Karpas-422 (cell line): ENCODE measurements at regions not wholly inside any gene's neighbourhood (a gene's known extent, or its start where the extent isn't known, plus 50 kb on each side); places are given as distances from the start of the nearest gene placed in this dataset.

ENCODE experiments used
- DNase-seq: peaks from one replicate; pipeline ENCODE4 v3.0.0-alpha.2; 2015
- H2AFZ ChIP-seq: fragments of 200-600 bp; sonication (generic); 2 replicates; pipeline ENCODE4 v1.6.1; 2014; ENCODE audit warnings: antibody characterized with exemption, low read length, mixed read lengths
- H3K27ac ChIP-seq: fragments of 200-600 bp; sonication (generic); 2 replicates; pipeline ENCODE4 v1.5.1; 2014; ENCODE audit warnings: mild to moderate bottlenecking, low read length, moderate library complexity
- H3K27me3 ChIP-seq: fragments of 200-600 bp; sonication (generic); 2 replicates; pipeline ENCODE4 v1.6.1; 2014; ENCODE audit warnings: low read length, mixed read lengths
- H3K36me3 ChIP-seq: fragments of 200-600 bp; sonication (generic); 2 replicates; pipeline ENCODE4 v1.6.1; 2014; ENCODE audit warnings: low read length, mixed read lengths; ENCODE audit not compliant: insufficient read depth
- H3K4me1 ChIP-seq: fragments of 200-600 bp; sonication (generic); 2 replicates; pipeline ENCODE4 v1.6.1; 2014; ENCODE audit warnings: mild to moderate bottlenecking, low read length, mixed read lengths
- H3K4me2 ChIP-seq: fragments of 200-600 bp; sonication (generic); 2 replicates; pipeline ENCODE4 v1.6.1; 2014; ENCODE audit warnings: low read length, low read depth, mild to moderate bottlenecking; ENCODE audit not compliant: poor library complexity, severe bottlenecking
- H3K4me3 ChIP-seq: fragments of 200-600 bp; sonication (generic); 2 replicates; pipeline ENCODE4 v1.5.1; 2014; ENCODE audit warnings: mild to moderate bottlenecking, antibody characterized with exemption, low read length, mixed read lengths
- H3K79me2 ChIP-seq: fragments of 200-600 bp; sonication (generic); 2 replicates; pipeline ENCODE4 v1.6.1; 2014; ENCODE audit warnings: mild to moderate bottlenecking, low read length, mixed read lengths
- H3K9ac ChIP-seq: fragments of 200-600 bp; sonication (generic); 2 replicates; pipeline ENCODE4 v1.6.0; 2014; ENCODE audit warnings: low read length
- H3K9me2 ChIP-seq: fragments of 200-600 bp; sonication (generic), shearing (Covaris generic); replicated peaks from 2 replicates; pipeline ENCODE4 v1.6.0; 2014; ENCODE audit warnings: mild to moderate bottlenecking, low read length, moderate library complexity; ENCODE audit not compliant: insufficient read depth
- H3K9me3 ChIP-seq: fragments of 300-700, 200-600 bp; sonication (generic); 2 replicates; pipeline ENCODE4 v1.6.1; 2014; ENCODE audit warnings: low read length, mixed read lengths
- H4K20me1 ChIP-seq: fragments of 200-600 bp; sonication (generic); 2 replicates; pipeline ENCODE4 v1.6.1; 2014; ENCODE audit warnings: mild to moderate bottlenecking, antibody characterized with exemption, low read length, low read depth; ENCODE audit not compliant: insufficient read depth

GRCh38 chr11:115598257-115598901 lies 94.2 kb upstream of the CADM1 start:
- Histone ChIP-seq H3K36me3 (no peaks in the 10 kb centered on the region), H4K20me1 (no peaks in the 10 kb centered on the region), H3K9ac (no peak overlapping the region), H3K27ac (no peak overlapping the region), H3K4me1 (no peaks in the 10 kb centered on the region), H3K79me2 (no peaks in the 10 kb centered on the region), H3K27me3 (no peaks in the 10 kb centered on the region), H2AFZ (no peak overlapping the region), H3K4me2 (no peak overlapping the region), H3K9me3 (no peaks in the 10 kb centered on the region), H3K9me2 (no peaks in the 10 kb centered on the region), H3K4me3 (no peak overlapping the region)
- DNase-seq, result no peak

- no peak for DNase-seq
- no peak overlapping the region for H2AFZ ChIP-seq
- no peak overlapping the region for H3K27ac ChIP-seq
- H3K4me3 ChIP-seq, result no peak overlapping the region
- H3K4me1 ChIP-seq, result no peaks in the 10 kb centered on the region
- H3K9me2 ChIP-seq, result no peaks in the 10 kb centered on the region
- no peaks in the 10 kb centered on the region for H3K79me2 ChIP-seq
- H3K9me3 ChIP-seq, result no peaks in the 10 kb centered on the region
- H3K9ac ChIP-seq, result no peak overlapping the region
- H3K4me2 ChIP-seq, result no peak overlapping the region
- no peaks in the 10 kb centered on the region for H3K27me3 ChIP-seq
- no peaks in the 10 kb centered on the region for H3K36me3 ChIP-seq
- H4K20me1 ChIP-seq, result no peaks in the 10 kb centered on the region
Measured at GRCh38 chr11:115591380-115591779, 87.2 kb upstream of the CADM1 start.

- Histone ChIP-seq H3K4me2 (no peak overlapping the region), H3K27me3 (no peaks in the 10 kb centered on the region), H2AFZ (no peak overlapping the region), H3K79me2 (no peaks in the 10 kb centered on the region), H4K20me1 (no peaks in the 10 kb centered on the region), H3K36me3 (no peaks in the 10 kb centered on the region), H3K9me2 (no peaks in the 10 kb centered on the region), H3K9me3 (no peaks in the 10 kb centered on the region), H3K9ac (no peak overlapping the region), H3K4me1 (no peaks in the 10 kb centered on the region), H3K4me3 (no peak overlapping the region), H3K27ac (no peak overlapping the region)
- DNase-seq, result no peak
Measured at GRCh38 chr11:115590254-115590653, 86.0 kb upstream of the CADM1 start.

- Histone ChIP-seq H3K36me3 (no peaks in the 10 kb centered on the region), H3K9me3 (no peaks in the 10 kb centered on the region), H3K27ac (no peak overlapping the region), H3K9me2 (no peaks in the 10 kb centered on the region), H3K4me3 (no peak overlapping the region), H3K79me2 (no peaks in the 10 kb centered on the region), H4K20me1 (no peaks in the 10 kb centered on the region), H3K9ac (no peak overlapping the region), H2AFZ (no peak overlapping the region), H3K4me1 (no peaks in the 10 kb centered on the region), H3K4me2 (no peak overlapping the region), H3K27me3 (no peaks in the 10 kb centered on the region)
- no peak for DNase-seq
Measured at GRCh38 chr11:115587718-115588342, 83.6 kb upstream of the CADM1 start.

- Histone ChIP-seq H3K79me2 (no peaks in the 10 kb centered on the region), H3K27me3 (no peaks in the 10 kb centered on the region), H3K4me3 (no peak overlapping the region), H3K9me3 (no peaks in the 10 kb centered on the region), H2AFZ (no peak overlapping the region), H3K27ac (no peak overlapping the region), H3K4me1 (no peaks in the 10 kb centered on the region), H3K4me2 (no peak overlapping the region), H3K9ac (no peak overlapping the region), H3K9me2 (no peaks in the 10 kb centered on the region), H3K36me3 (no peaks in the 10 kb centered on the region), H4K20me1 (no peaks in the 10 kb centered on the region)
- DNase-seq, result no peak
Measured at GRCh38 chr11:115585361-115586024, 81.3 kb upstream of the CADM1 start.

GRCh38 chr11:115581871-115582639 lies 77.8 kb upstream of the CADM1 start:
- H2AFZ ChIP-seq, result no peak overlapping the region
- H3K27ac ChIP-seq, result no peak overlapping the region
- no peak for DNase-seq
- H3K27me3 ChIP-seq, result no peaks in the 10 kb centered on the region
- no peaks in the 10 kb centered on the region for H3K4me1 ChIP-seq
- no peaks in the 10 kb centered on the region for H3K79me2 ChIP-seq
- no peaks in the 10 kb centered on the region for H3K9me3 ChIP-seq
- H3K9ac ChIP-seq, result no peak overlapping the region
- no peaks in the 10 kb centered on the region for H3K9me2 ChIP-seq
- H3K4me2 ChIP-seq, result no peak overlapping the region
- no peak overlapping the region for H3K4me3 ChIP-seq
- H4K20me1 ChIP-seq, result no peaks in the 10 kb centered on the region
- H3K36me3 ChIP-seq, result no peaks in the 10 kb centered on the region

GRCh38 chr11:115580927-115581680 lies 76.9 kb upstream of the CADM1 start:
- DNase-seq, result no peak
- Histone ChIP-seq H3K79me2 (no peaks in the 10 kb centered on the region), H3K9ac (no peak overlapping the region), H3K9me3 (no peaks in the 10 kb centered on the region), H3K9me2 (no peaks in the 10 kb centered on the region), H2AFZ (no peak overlapping the region), H3K27me3 (no peaks in the 10 kb centered on the region), H3K4me3 (no peak overlapping the region), H3K27ac (no peak overlapping the region), H4K20me1 (no peaks in the 10 kb centered on the region), H3K4me2 (no peak overlapping the region), H3K4me1 (no peaks in the 10 kb centered on the region), H3K36me3 (no peaks in the 10 kb centered on the region)
